ENCODE measurements at regions not wholly inside any gene's neighbourhood (a gene's known extent, or its start where the extent isn't known, plus 50 kb on each side); places are given as distances from the start of the nearest gene placed in this dataset.

- TF ChIP-seq TAF1 (IDR thresholded peaks at IDR 0.05; ENCODE audit: borderline replicate concordance, insufficient read depth, low read length): no peak
- no peak for TF ChIP-seq POLR2AphosphoS5 (IDR thresholded peaks at IDR 0.05; ENCODE audit: low read depth, low read length)
- TF ChIP-seq REST (IDR thresholded peaks at IDR 0.05; ENCODE audit: insufficient read depth in 1 of 2, low read depth in 2 of 2, low read length in 2 of 2): no peak
- no peak for TF ChIP-seq SIN3A (IDR thresholded peaks at IDR 0.05; ENCODE audit: borderline replicate concordance, insufficient read depth, low read length)
Observed at GRCh38 chr12:131530041-131530332, 180.9 kb upstream of the SFSWAP start.

All from PFSK-1 (cell line).